K562 (cell line): ENCODE measurements at regions not wholly inside any gene's neighbourhood (a gene's known extent, or its start where the extent isn't known, plus 50 kb on each side); places are given as distances from the start of the nearest gene placed in this dataset.
A peak's percentile ranks its signal among the peaks of the same experiment; 100 is the strongest.

Experiments used
- ATAC-seq: fragments of 200-7000 bp; cut with Tn5 transposase; 3 replicates; pipeline ENCODE4 v1.9.1; 2020; ENCODE audit warnings: moderate library complexity
- BruUV-seq: library from RNA; stranded (reverse); fragments of 400-500 nt; replicated peaks from 2 replicates; lab custom pipeline; 2021; lab: Mats Ljungman, UMichigan
- CTCF ChIA-PET: fragments of 300-600 bp; formaldehyde crosslinking; extraction: SDS; loops from one replicate; lab custom pipeline; 2021; ENCODE audit warnings: low intra/inter-chr PET ratio; lab: Yijun Ruan, JAX
- POLR2A ChIA-PET: fragments of 300-600, 350-650 bp; sonication (Branson Sonifier 250); formaldehyde crosslinking; extraction: SDS; loops from one replicate; lab custom pipeline; 2021; ENCODE audit warnings: antibody characterized with exemption, inconsistent platforms; lab: Yijun Ruan, JAX
- DNase-seq, 4 experiments: peaks; one replicate each; pipeline versions ENCODE4 v3.0.0 to v3.0.0-alpha.2; 2011 to 2018; ENCODE audit warnings: low spot score in 3 of 4, mixed read lengths in 3 of 4; ENCODE audit errors: extremely low read depth in 1 of 4
- FAIRE-seq: peaks from 2 replicates; lab custom pipeline; 2011; peaks lifted over from hg19 to GRCh38; lab: Jason Lieb, UNC
- H2AFZ ChIP-seq: 2 replicates; pipeline ENCODE4 v1.6.0; 2011; ENCODE audit warnings: low read depth, low read length, control low read depth, inconsistent platforms
- H3K27ac ChIP-seq: fragments of 200-600 bp; 3 replicates; pipeline ENCODE4 v1.8.0; 2011; ENCODE audit warnings: low read depth, mild to moderate bottlenecking, control low read depth, inconsistent platforms, low read length, moderate library complexity, mixed read lengths; ENCODE audit errors: extremely low read depth
- H3K27me3 ChIP-seq, 2 experiments: fragments of 300-600 bp in 1 of 2; 2 replicates in 1 of 2; 3 replicates in 1 of 2; pipeline versions ENCODE4 v1.6.0 to v1.8.0; 2011; ENCODE audit warnings: inconsistent platforms in 2 of 2, low read length in 2 of 2, mild to moderate bottlenecking in 1 of 2, mixed read lengths in 1 of 2, moderate library complexity in 1 of 2; ENCODE audit not compliant: control insufficient read depth in 2 of 2, insufficient read depth in 2 of 2
- H3K36me3 ChIP-seq: fragments of 300-600 bp; 3 replicates; pipeline ENCODE4 v1.8.0; 2011; ENCODE audit warnings: mild to moderate bottlenecking, low read length, inconsistent platforms; ENCODE audit not compliant: control insufficient read depth, insufficient read depth
- H3K4me1 ChIP-seq, 2 experiments: fragments of 200-600 bp in 1 of 2; replicated peaks in 1 of 2; 2 replicates in 1 of 2; 3 replicates in 1 of 2; pipeline versions ENCODE4 v1.5.1 to v1.8.0; 2011; ENCODE audit warnings: inconsistent platforms in 2 of 2, low read length in 2 of 2, mild to moderate bottlenecking in 1 of 2, mixed read lengths in 1 of 2, moderate library complexity in 1 of 2; ENCODE audit not compliant: control insufficient read depth in 2 of 2, insufficient read depth in 2 of 2
- H3K4me2 ChIP-seq: 2 replicates; pipeline ENCODE4 v1.6.1; 2011; ENCODE audit warnings: low read length, control low read depth, inconsistent platforms, mixed read lengths; ENCODE audit not compliant: insufficient read depth
- H3K4me3 ChIP-seq: fragments of 200-600 bp; sonication (generic), shearing (Covaris generic); 2 replicates; pipeline ENCODE4 v1.5.1; 2016; ENCODE audit warnings: control low read depth, inconsistent platforms
- H3K79me2 ChIP-seq: fragments of 200-600 bp; 3 replicates; pipeline ENCODE4 v1.8.0; 2011; ENCODE audit warnings: low read length, inconsistent platforms; ENCODE audit not compliant: control insufficient read depth, insufficient read depth
- H3K9ac ChIP-seq, 2 experiments: 2 replicates each; pipeline versions ENCODE4 v1.6.0 to v1.6.1; 2011; ENCODE audit warnings: low read depth in 2 of 2, low read length in 2 of 2, control low read depth in 1 of 2, inconsistent platforms in 1 of 2, mild to moderate bottlenecking in 1 of 2, mixed read lengths in 1 of 2; ENCODE audit not compliant: insufficient read depth in 1 of 2
- H3K9me1 ChIP-seq: one replicate; pipeline ENCODE4 v1.6.0; 2011; ENCODE audit warnings: inconsistent platforms, mild to moderate bottlenecking, low read length, moderate library complexity; ENCODE audit not compliant: control insufficient read depth, insufficient read depth
- H3K9me3 ChIP-seq: replicated peaks from 2 replicates; pipeline ENCODE4 v1.5.1; 2011; ENCODE audit warnings: low read depth, low read length, inconsistent platforms; ENCODE audit not compliant: control insufficient read depth, insufficient read depth
- H4K20me1 ChIP-seq: replicated peaks from 2 replicates; pipeline ENCODE4 v1.6.1; 2011; ENCODE audit warnings: low read length, inconsistent platforms, mixed read lengths; ENCODE audit not compliant: control insufficient read depth, insufficient read depth
- CEBPB ChIP-seq: fragments of 450-650 bp; IDR thresholded peaks from 2 replicates; pipeline ENCODE4 v1.6.1; 2016; ENCODE audit warnings: missing genetic modification characterization, missing compliant biosample characterization
- CEBPG ChIP-seq, 3 experiments: fragments of 200-800 bp in 1 of 3; sonication (Bioruptor generic) in 1 of 3; sonication (generic) in 1 of 3; formaldehyde crosslinking in 1 of 3; IDR thresholded peaks in 2 of 3; conservative IDR thresholded peaks in 1 of 3; 2 replicates each; pipeline versions ENCODE4 v1.6.1 to v1.8.0; 2016 to 2022; ENCODE audit warnings: missing compliant biosample characterization in 2 of 3, missing genetic modification characterization in 2 of 3, mild to moderate bottlenecking in 1 of 3, missing genetic modification reagents in 1 of 3
- CREBBP ChIP-seq: IDR thresholded peaks from one replicate; pipeline ENCODE4 v1.6.1; 2012; ENCODE audit warnings: low read depth, mild to moderate bottlenecking, control low read depth, inconsistent platforms, low read length
- CTCF ChIP-seq, 3 experiments: IDR thresholded peaks in 2 of 3; conservative IDR thresholded peaks in 1 of 3; 2 replicates each; pipeline ENCODE4 v1.5.1; 2011 to 2012; ENCODE audit warnings: low read length in 3 of 3, mild to moderate bottlenecking in 3 of 3, control low read depth in 2 of 3, improper control_type of control experiment in 1 of 3, inconsistent platforms in 1 of 3, low read depth in 1 of 3, mixed read lengths in 1 of 3, moderate library complexity in 1 of 3; ENCODE audit not compliant: insufficient read depth in 2 of 3
- HNRNPL ChIP-seq: fragments of 200-400 bp; formaldehyde crosslinking; IDR thresholded peaks from 2 replicates; pipeline ENCODE4 v1.6.1; 2017; ENCODE audit warnings: low read depth, mild to moderate bottlenecking, low read length
- KLF13 ChIP-seq: fragments of 450-650 bp; IDR thresholded peaks from 2 replicates; pipeline ENCODE4 v1.6.1; 2016; ENCODE audit warnings: missing genetic modification characterization, low read depth, mild to moderate bottlenecking, missing compliant biosample characterization, moderate library complexity, borderline replicate concordance
- NFRKB ChIP-seq: fragments of 450-650 bp; IDR thresholded peaks from 2 replicates; pipeline ENCODE4 v1.6.1; 2016; ENCODE audit warnings: low read depth
- POU5F1 ChIP-seq: fragments of 150-350 bp; IDR thresholded peaks from 2 replicates; pipeline ENCODE4 v1.6.1; 2014; ENCODE audit warnings: borderline replicate concordance, low read length, low read depth, mild to moderate bottlenecking; ENCODE audit not compliant: partially characterized antibody
- ZBTB2 ChIP-seq: fragments of 450-650 bp; IDR thresholded peaks from 2 replicates; pipeline ENCODE4 v1.6.1; 2016; ENCODE audit warnings: antibody characterized with exemption
- ZFP1 ChIP-seq: fragments of 450-650 bp; formaldehyde crosslinking; IDR thresholded peaks from 2 replicates; pipeline ENCODE4 v1.4.0; 2020; ENCODE audit warnings: mild to moderate bottlenecking, mixed read lengths
- ZNF354B ChIP-seq: fragments of 250-450 bp; sonication (Bioruptor Pico); IDR thresholded peaks from 2 replicates; pipeline ENCODE4 v1.4.0; 2020
- WGBS: fragments of 100-300 bp; shearing (Covaris generic); methylation state at CpG from one replicate; pipeline ENCODE4 v1.1.6; 2016; ENCODE audit warnings: low coverage, mixed read lengths; ENCODE audit not compliant: insufficient coverage; ENCODE audit errors: missing lambda C conversion rate; 5-methylcytosine and 5-hydroxymethylcytosine counted together
- in situ Hi-C: fragments of 300-500 bp; cut with MboI; formaldehyde crosslinking; loops from 4 replicates; pipeline ENCODE4 v1.15.0; 2018; ENCODE audit warnings: inconsistent platforms, mixed read lengths
- intact Hi-C: fragments of 100-400 bp; cut with micrococcal nuclease; formaldehyde crosslinking; loops from 2 replicates; pipeline ENCODE4 v1.14.2; 2022

GRCh38 chr6:147117580-147117979 is 86.6 kb upstream of the STXBP5 start (continued):
- TF ChIP-seq CTCF (IDR thresholded peaks at IDR 0.05 in 2 of 3, conservative IDR thresholded peaks at IDR 0.05 in 1 of 3; ENCODE audit: insufficient read depth in 2 of 3, low read depth in 1 of 3, low read length in 3 of 3) (no peak), ZFP1 (CRISPR knock-in tag) (no peak), ZNF354B (no peak), ZBTB2 (no peak), NFRKB (no peak), HNRNPL (no peak), KLF13 (tag) (no peak)

GRCh38 chr6:147119310-147119709 is 84.9 kb upstream of the STXBP5 start:
- no peaks in the 10 kb centered on the region for H3K9me3 ChIP-seq
- ChIA-PET CTCF (no interaction called here), POLR2A (interaction anchor here (1.0 kb wide), 1 partner anchor 8 kb away, joined by 3 read pairs; no protein-coding TSS in a partner anchor)
- in situ Hi-C loops (no loop called here), intact Hi-C loops (no loop called here)
- no peaks in the 10 kb centered on the region for H3K4me1 ChIP-seq
- TF ChIP-seq CEBPB (tag), result peak; percentile 55
- no peak for TF ChIP-seq CEBPG (CRISPR knock-in tag; IDR thresholded peaks at IDR 0.05)
- TF ChIP-seq CEBPG (tag; conservative IDR thresholded peaks at IDR 0.05 in 1 of 2, IDR thresholded peaks at IDR 0.05 in 1 of 2), result peak; percentile 31 to 72; a peak in 2 of 4 replicates
- no peak for TF ChIP-seq CREBBP
- no peak for TF ChIP-seq POU5F1
- no peak overlapping the region for H3K4me2 ChIP-seq
- ATAC-seq (no peak), FAIRE-seq (no peak), DNase-seq (no peak)
- no peaks in the 10 kb centered on the region for H3K9me1 ChIP-seq
- no peaks in the 10 kb centered on the region for H3K36me3 ChIP-seq
- no peak overlapping the region for H3K9ac ChIP-seq
- no peaks in the 10 kb centered on the region for H3K27me3 ChIP-seq
- no peak overlapping the region for H3K4me3 ChIP-seq
- H2AFZ ChIP-seq, result 0 out of 2 replicates have a peak overlapping the region, but pooled peaks have one; percentile 1
- H3K27ac ChIP-seq, result no peak overlapping the region
- 57% methylated on average over 4 of the region's 4 CpGs for WGBS
- BruUV-seq, result no TSS peak
- H4K20me1 ChIP-seq, result no peaks in the 10 kb centered on the region
- H3K79me2 ChIP-seq, result no peaks in the 10 kb centered on the region
